ENCODE measurements at regions not wholly inside any gene's neighbourhood (a gene's known extent, or its start where the extent isn't known, plus 50 kb on each side); places are given as distances from the start of the nearest gene placed in this dataset.

DNA sequence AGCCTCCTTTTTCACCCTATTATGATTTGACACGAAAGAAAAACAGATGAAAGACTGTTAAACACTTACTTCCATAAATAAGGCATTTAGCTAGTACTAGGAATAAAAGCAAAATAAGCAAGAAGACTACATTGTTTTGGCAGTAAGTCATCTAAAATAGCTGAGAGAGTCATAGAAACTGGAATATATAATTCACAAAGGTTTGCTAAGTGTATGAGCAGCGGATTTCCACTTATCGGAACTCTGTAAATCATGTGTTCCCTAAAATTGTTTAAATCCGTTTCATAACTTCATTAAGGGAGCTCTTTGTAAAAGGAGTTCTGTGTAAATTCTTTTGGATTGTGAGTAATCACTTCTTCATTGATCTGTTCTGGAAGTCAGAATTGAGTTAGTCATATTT lies 202.5 kb upstream of the CBLB start:
- TF ChIP-seq POLR2A (IDR thresholded peaks at IDR 0.05): no peak
- TF ChIP-seq, protein P1, sequence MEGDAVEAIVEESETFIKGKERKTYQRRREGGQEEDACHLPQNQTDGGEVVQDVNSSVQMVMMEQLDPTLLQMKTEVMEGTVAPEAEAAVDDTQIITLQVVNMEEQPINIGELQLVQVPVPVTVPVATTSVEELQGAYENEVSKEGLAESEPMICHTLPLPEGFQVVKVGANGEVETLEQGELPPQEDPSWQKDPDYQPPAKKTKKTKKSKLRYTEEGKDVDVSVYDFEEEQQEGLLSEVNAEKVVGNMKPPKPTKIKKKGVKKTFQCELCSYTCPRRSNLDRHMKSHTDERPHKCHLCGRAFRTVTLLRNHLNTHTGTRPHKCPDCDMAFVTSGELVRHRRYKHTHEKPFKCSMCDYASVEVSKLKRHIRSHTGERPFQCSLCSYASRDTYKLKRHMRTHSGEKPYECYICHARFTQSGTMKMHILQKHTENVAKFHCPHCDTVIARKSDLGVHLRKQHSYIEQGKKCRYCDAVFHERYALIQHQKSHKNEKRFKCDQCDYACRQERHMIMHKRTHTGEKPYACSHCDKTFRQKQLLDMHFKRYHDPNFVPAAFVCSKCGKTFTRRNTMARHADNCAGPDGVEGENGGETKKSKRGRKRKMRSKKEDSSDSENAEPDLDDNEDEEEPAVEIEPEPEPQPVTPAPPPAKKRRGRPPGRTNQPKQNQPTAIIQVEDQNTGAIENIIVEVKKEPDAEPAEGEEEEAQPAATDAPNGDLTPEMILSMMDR (IDR thresholded peaks at IDR 0.05): no peak
- TF ChIP-seq EP300 (IDR thresholded peaks at IDR 0.05): no peak
